IPS-18a (cell line): ENCODE measurements at regions not wholly inside any gene's neighbourhood (a gene's known extent, or its start where the extent isn't known, plus 50 kb on each side); places are given as distances from the start of the nearest gene placed in this dataset.
"Not testable (repeated sequence)": the region's sequence is repeated elsewhere in the genome, so short reads cannot be mapped to it uniquely, and the experiment has no call there.

Source experiments
- H3K27ac ChIP-seq: one replicate; pipeline ENCODE4 v1.5.1; 2013; ENCODE audit warnings: low read length
- H3K27me3 ChIP-seq: one replicate; pipeline ENCODE4 v1.6.1; 2013; ENCODE audit warnings: mild to moderate bottlenecking, low read length; ENCODE audit not compliant: control insufficient read depth, insufficient read depth
- H3K36me3 ChIP-seq: one replicate; pipeline ENCODE4 v1.6.1; 2013; ENCODE audit warnings: low read depth, low read length; ENCODE audit not compliant: control insufficient read depth
- H3K4me1 ChIP-seq: one replicate; pipeline ENCODE4 v1.6.1; 2013; ENCODE audit warnings: low read depth, low read length; ENCODE audit not compliant: control insufficient read depth
- H3K4me3 ChIP-seq: one replicate; pipeline ENCODE4 v1.5.1; 2013; ENCODE audit warnings: low read length
- H3K9ac ChIP-seq: one replicate; pipeline ENCODE4 v1.6.1; 2013; ENCODE audit warnings: mild to moderate bottlenecking, low read length, moderate library complexity
- H3K9me3 ChIP-seq: one replicate; pipeline ENCODE4 v1.6.1; 2013; ENCODE audit warnings: low read depth, low read length; ENCODE audit not compliant: control insufficient read depth

- Histone ChIP-seq H3K27ac (no peak overlapping the region), H3K27me3 (no peaks in the 10 kb centered on the region), H3K36me3 (no peaks in the 10 kb centered on the region), H3K9me3 (no peaks in the 10 kb centered on the region), H3K4me1 (no peaks in the 10 kb centered on the region), H3K9ac (no peak overlapping the region), H3K4me3 (no peak overlapping the region)
Observed at GRCh38 chr17:33709881-33710280, 416.8 kb upstream of the ASIC2 start.

- Histone ChIP-seq H3K9ac (no peak overlapping the region), H3K27ac (no peak overlapping the region), H3K9me3 (no peaks in the 10 kb centered on the region), H3K4me3 (no peak overlapping the region), H3K27me3 (no peaks in the 10 kb centered on the region), H3K4me1 (no peaks in the 10 kb centered on the region), H3K36me3 (no peaks in the 10 kb centered on the region)
Observed at GRCh38 chr17:33712120-33712519, 419.0 kb upstream of the ASIC2 start.

- H3K9me3 ChIP-seq = no peaks in the 10 kb centered on the region
- H3K27me3 ChIP-seq = no peaks in the 10 kb centered on the region
- no peak overlapping the region for H3K9ac ChIP-seq
- no peak overlapping the region for H3K27ac ChIP-seq
- H3K4me3 ChIP-seq = no peak overlapping the region
- no peaks in the 10 kb centered on the region for H3K4me1 ChIP-seq
- H3K36me3 ChIP-seq = no peaks in the 10 kb centered on the region
Observed at GRCh38 chr17:33716957-33717356, 423.9 kb upstream of the ASIC2 start.

GRCh38 chr17:33723736-33724135 lies 430.6 kb upstream of the ASIC2 start:
- H3K4me3 ChIP-seq, H3K9ac ChIP-seq, H3K9me3 ChIP-seq, H3K27ac ChIP-seq, H3K27me3 ChIP-seq, H3K36me3 ChIP-seq, H3K4me1 ChIP-seq: not testable (repeated sequence)

- H3K4me1 ChIP-seq = no peaks in the 10 kb centered on the region
- no peak overlapping the region for H3K27ac ChIP-seq
- H3K36me3 ChIP-seq = no peaks in the 10 kb centered on the region
- no peaks in the 10 kb centered on the region for H3K9me3 ChIP-seq
- no peaks in the 10 kb centered on the region for H3K27me3 ChIP-seq
- no peak overlapping the region for H3K9ac ChIP-seq
- no peak overlapping the region for H3K4me3 ChIP-seq
Observed at GRCh38 chr17:33725675-33726271, 432.7 kb upstream of the ASIC2 start.

GRCh38 chr17:33730131-33730530 lies 437.0 kb upstream of the ASIC2 start:
- Histone ChIP-seq H3K4me1 (no peaks in the 10 kb centered on the region), H3K9ac (no peak overlapping the region), H3K4me3 (no peak overlapping the region), H3K9me3 (no peaks in the 10 kb centered on the region), H3K27me3 (no peaks in the 10 kb centered on the region), H3K36me3 (no peaks in the 10 kb centered on the region), H3K27ac (no peak overlapping the region)

- Histone ChIP-seq H3K4me1 (no peaks in the 10 kb centered on the region), H3K27me3 (no peaks in the 10 kb centered on the region)
Observed at GRCh38 chr17:33732116-33732515, 439.0 kb upstream of the ASIC2 start.

GRCh38 chr17:33739714-33740113 lies 446.6 kb upstream of the ASIC2 start:
- H3K27me3 ChIP-seq = no peaks in the 10 kb centered on the region
- no peaks in the 10 kb centered on the region for H3K4me1 ChIP-seq
- H3K9ac ChIP-seq = no peak overlapping the region
- no peaks in the 10 kb centered on the region for H3K36me3 ChIP-seq
- H3K9me3 ChIP-seq = no peaks in the 10 kb centered on the region
- H3K4me3 ChIP-seq = no peak overlapping the region
- no peak overlapping the region for H3K27ac ChIP-seq

More at GRCh38 chr17:33732116-33732515, 439.0 kb upstream of the ASIC2 start:
- Histone ChIP-seq H3K36me3 (no peaks in the 10 kb centered on the region), H3K9me3 (no peaks in the 10 kb centered on the region), H3K4me3 (no peak overlapping the region), H3K27ac (no peak overlapping the region), H3K9ac (no peak overlapping the region)

GRCh38 chr17:33745047-33745760 lies 452.1 kb upstream of the ASIC2 start:
- no peaks in the 10 kb centered on the region for H3K9me3 ChIP-seq
- peaks cover 21% of the 10 kb centered on the region for H3K27me3 ChIP-seq
- H3K27ac ChIP-seq = no peak overlapping the region
- no peaks in the 10 kb centered on the region for H3K36me3 ChIP-seq
- no peak overlapping the region for H3K4me3 ChIP-seq
- peaks cover 10% of the 10 kb centered on the region for H3K4me1 ChIP-seq
- H3K9ac ChIP-seq = no peak overlapping the region

- H3K4me3 ChIP-seq = no peak overlapping the region
- no peaks in the 10 kb centered on the region for H3K9me3 ChIP-seq
- peaks cover 24% of the 10 kb centered on the region for H3K4me1 ChIP-seq
- H3K9ac ChIP-seq = no peak overlapping the region
- H3K27me3 ChIP-seq = peaks cover 24% of the 10 kb centered on the region
- H3K27ac ChIP-seq = no peak overlapping the region
- no peaks in the 10 kb centered on the region for H3K36me3 ChIP-seq
Observed at GRCh38 chr17:33749171-33749570, 456.1 kb upstream of the ASIC2 start.

GRCh38 chr17:33750943-33751701 lies 458.0 kb upstream of the ASIC2 start:
- Histone ChIP-seq H3K9me3 (no peaks in the 10 kb centered on the region), H3K27me3 (peaks cover 24% of the 10 kb centered on the region), H3K9ac (no peak overlapping the region), H3K27ac (no peak overlapping the region), H3K4me3 (peak overlapping the region; percentile 53), H3K36me3 (no peaks in the 10 kb centered on the region), H3K4me1 (peaks cover 17% of the 10 kb centered on the region)
